Ovary (tissue), 3 donors: ENCODE measurements at regions not wholly inside any gene's neighbourhood (a gene's known extent, or its start where the extent isn't known, plus 50 kb on each side); places are given as distances from the start of the nearest gene placed in this dataset.

ENCODE experiments used
- CTCF ChIP-seq, 3 donors: fragments of 450-650 bp in 2 of 3; fragments of 200-600 bp in 1 of 3; IDR thresholded peaks; one replicate each; pipeline versions ENCODE4 v1.5.1 to v1.8.0; 2016 to 2022; ENCODE audit warnings: antibody characterized with exemption in 3 of 3, mild to moderate bottlenecking in 1 of 3
- EP300 ChIP-seq: sonication (generic); formaldehyde crosslinking; IDR thresholded peaks from one replicate; pipeline ENCODE4 v1.6.1; 2017; ENCODE audit warnings: antibody characterized with exemption
- POLR2A ChIP-seq: fragments of 450-650 bp; IDR thresholded peaks from one replicate; pipeline ENCODE4 v1.6.1; 2017; ENCODE audit warnings: antibody characterized with exemption, mild to moderate bottlenecking, moderate library complexity
- donor health status: DM: no; HTN: no; CAD: no.

- TF ChIP-seq CTCF (IDR thresholded peaks at IDR 0.05) (no peak), POLR2A (no peak), EP300 (no peak)
Observed at GRCh38 chr14:38770251-38770650, 332.8 kb downstream of the SEC23A start.
